ENCODE measurements at regions not wholly inside any gene's neighbourhood (a gene's known extent, or its start where the extent isn't known, plus 50 kb on each side); places are given as distances from the start of the nearest gene placed in this dataset.
"Not testable (repeated sequence)": the region's sequence is repeated elsewhere in the genome, so short reads cannot be mapped to it uniquely, and the experiment has no call there.

DNA sequence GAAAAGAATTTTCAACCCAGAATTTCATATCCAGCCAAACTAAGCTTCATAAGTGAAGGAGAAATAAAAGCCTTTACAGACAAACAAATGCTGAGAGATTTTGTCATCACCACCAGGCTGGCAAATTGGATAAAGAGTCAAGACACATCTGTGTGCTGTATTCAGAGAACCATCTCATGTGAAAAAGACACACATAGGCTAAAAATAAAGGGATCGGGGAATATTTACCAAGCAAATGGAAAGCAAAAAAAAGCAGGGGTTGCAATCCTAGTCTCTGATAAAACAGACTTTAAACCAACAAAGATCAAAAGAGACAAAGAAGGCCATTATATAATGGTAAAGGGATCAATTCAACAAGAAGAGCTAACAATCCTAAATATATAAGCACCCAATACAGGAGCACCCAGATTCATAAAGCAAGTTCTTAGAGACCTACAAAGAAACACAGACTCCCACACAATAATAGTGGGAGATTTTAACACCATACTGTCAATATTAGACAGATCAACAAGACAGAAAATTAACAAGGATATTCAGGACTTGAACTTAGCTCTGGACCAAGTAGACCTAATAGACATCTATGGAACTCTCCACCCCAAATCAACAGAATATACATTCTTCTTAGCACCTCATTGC, 55.9 kb upstream of the ACSM6 start:
- not testable (repeated sequence) for DNase-seq

DNA sequence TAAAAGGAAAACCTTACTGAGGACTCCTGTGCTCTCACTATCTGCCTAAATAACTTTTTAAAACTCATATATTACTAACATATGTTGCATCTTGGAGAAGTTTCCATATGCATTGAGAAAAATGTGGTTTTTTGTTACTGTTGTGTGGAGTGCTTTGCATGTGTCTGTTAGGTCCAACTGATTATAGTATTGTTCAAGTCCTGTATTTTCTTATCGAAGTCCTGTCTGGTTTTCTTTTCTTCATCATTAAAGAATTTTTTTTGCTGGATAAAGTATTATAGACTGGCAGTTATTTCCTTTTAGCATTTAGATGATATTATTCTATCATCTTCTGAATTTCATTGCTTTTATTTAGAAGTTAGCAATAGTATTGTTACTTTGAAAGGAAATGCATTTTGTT, 59.5 kb upstream of the ACSM6 start:
- DNase-seq, result no peak

DNA sequence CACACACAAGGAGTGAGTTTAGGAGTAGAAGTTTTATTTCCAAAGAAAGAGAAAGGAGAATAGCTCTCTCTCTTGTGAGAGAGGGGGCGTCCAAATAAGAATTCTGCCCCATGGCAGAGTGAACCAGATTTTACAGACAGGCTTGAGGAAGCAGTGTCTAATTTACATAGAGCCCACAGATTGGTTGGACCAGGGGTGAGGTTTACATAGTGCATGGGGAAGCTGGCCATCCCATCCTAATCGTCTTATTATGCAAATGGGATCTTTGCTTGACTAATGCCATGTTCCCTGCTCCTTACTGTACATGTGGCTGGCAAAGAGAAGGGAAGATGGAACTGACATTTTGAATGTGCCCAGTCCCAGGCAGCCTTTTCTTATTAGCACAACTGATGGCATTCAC, 60.0 kb upstream of the ACSM6 start:
- DNase-seq, result no peak

DNA sequence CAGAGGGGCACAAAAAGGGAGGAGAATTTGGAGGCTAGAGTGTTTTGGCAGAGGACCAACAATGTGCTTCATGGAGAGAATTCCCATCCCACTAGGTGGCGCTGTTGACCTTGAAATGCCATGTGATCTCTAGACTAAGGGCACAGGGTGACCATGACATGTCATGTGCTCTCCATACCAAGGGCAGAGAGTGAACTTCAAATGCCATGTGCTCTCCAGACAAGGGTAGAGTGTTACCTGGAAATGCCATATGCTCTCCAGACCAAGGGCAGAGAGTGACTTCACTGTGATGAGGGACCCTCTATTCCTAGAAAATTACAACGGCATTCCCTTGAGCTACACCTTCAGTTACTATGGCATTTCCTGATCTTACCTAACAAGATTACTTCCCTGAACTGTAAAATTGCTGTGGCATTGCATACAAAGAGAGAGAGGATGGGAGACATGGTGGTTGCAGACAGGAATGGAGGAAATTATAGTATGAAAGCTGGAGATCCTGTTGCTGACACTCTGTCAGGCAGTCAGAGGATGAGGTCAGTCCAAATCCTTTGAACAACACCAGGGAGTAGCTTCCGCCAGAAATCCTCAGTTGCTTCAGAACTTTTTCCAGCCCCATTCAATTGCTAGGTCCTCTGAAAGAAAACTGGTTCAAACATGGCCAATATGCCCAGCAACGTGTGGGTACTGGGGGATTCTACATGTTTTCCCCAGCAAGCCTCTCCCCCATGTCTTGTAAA, 60.9 kb upstream of the ACSM6 start:
- DNase-seq, result peak; percentile 52

DNA sequence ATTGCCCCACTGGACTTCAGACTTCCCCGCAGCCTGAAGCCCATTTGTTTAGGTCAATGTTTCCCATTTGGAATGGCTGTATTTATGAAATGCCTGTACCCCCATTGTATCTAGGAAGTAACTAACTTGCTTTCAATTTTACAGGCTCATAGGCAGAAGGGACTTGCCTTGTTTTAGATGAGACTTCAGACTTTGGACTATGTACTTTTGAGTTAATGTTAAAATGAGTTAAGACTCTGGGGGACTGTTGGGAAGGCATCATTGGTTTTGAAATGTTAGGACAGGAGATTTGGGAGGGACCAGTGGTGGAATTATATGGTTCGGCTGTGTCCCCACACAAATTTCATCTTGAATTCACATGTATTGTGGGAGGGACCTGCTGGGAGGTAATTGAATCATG, 61.1 kb upstream of the CYP2C8 start:
- DNase-seq, result not testable (repeated sequence)

DNA sequence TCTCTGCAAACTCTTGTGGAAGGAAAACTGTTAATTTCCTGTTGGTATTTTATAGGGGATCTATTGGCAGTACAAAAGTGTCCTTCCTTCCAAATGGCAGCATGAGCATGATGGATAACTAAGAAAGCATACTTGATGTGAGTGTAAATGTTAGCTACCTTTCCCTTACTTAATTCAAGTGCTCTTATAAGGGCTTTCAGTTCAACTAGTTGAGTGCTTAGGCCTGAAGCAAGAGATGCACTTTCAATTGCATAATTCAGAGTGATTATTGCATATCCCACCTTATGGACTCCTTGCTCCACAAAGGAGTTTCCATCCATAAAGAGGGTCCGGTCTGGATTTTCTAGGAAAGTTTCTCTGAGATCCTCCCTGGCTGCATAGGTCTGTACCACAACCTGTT, 56.3 kb upstream of the CYP2C8 start:
- no peak for DNase-seq

DNA sequence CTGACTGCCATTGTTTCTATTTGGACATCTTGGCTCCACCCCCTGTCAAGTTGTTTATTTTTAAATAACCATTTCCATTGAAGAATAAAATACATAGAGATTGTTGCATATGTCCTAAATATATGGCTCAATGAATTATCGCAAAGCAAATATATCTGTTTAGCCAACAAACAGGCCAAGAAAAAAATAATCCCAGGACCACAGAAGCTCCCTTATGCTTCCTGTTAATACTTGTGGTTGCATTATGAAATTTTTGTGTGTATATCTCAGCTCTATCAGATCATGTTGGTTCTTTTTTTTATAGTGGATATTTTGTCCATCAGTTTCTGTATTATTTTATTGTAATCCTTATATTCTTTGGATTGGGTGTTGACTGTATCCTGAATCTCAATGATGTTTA, 53.4 kb upstream of the CYP2C8 start:
- DNase-seq, result no peak

DNA sequence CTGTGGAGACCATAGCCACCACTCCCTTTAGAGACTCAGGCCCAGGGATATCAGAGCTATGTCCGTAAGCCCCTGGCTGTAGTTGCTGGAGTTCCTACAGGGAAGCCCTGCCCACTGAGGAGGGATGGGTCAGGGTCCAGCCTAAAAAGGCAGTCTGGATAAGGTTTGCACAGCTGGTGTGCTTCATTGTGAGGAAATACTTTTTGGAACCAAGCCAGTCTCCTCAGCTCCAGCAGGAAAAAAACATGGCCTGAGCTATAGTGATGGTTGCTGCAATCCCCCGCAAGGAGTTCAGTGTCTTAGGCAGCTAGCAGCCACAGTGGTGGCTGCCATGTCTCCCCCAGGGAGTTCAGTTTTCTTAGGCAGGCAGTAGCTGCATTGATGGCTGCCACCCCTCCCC, 52.6 kb upstream of the CYP2C8 start:
- DNase-seq, result no peak

Measured in NCI-H1436 (cell line).